HEK293T (cell line): ENCODE measurements at regions not wholly inside any gene's neighbourhood (a gene's known extent, or its start where the extent isn't known, plus 50 kb on each side); places are given as distances from the start of the nearest gene placed in this dataset.

Experiments
- ARNT ChIP-seq: fragments of 450-650 bp; IDR thresholded peaks from 2 replicates; pipeline ENCODE4 v1.6.1; 2017; ENCODE audit warnings: mild to moderate bottlenecking
- BHLHE40 ChIP-seq: fragments of 450-650 bp; IDR thresholded peaks from 2 replicates; pipeline ENCODE4 v1.6.1; 2016; ENCODE audit warnings: mild to moderate bottlenecking, moderate library complexity, borderline replicate concordance
- CTBP1 ChIP-seq: fragments of 450-650 bp; IDR thresholded peaks from 2 replicates; pipeline ENCODE4 v1.6.1; 2016; ENCODE audit warnings: borderline replicate concordance
- FOXA1 ChIP-seq: fragments of 450-650 bp; IDR thresholded peaks from 2 replicates; pipeline ENCODE4 v1.6.1; 2016; ENCODE audit warnings: mild to moderate bottlenecking
- FOXK2 ChIP-seq: fragments of 450-650 bp; IDR thresholded peaks from 2 replicates; pipeline ENCODE4 v1.6.1; 2016; ENCODE audit warnings: mild to moderate bottlenecking
- FOXM1 ChIP-seq: fragments of 450-650 bp; IDR thresholded peaks from 2 replicates; pipeline ENCODE4 v1.6.1; 2017; ENCODE audit warnings: mild to moderate bottlenecking, borderline replicate concordance
- HDGF ChIP-seq: fragments of 450-650 bp; IDR thresholded peaks from 2 replicates; pipeline ENCODE4 v1.6.1; 2017; ENCODE audit warnings: antibody characterized with exemption, borderline replicate concordance
- L3MBTL2 ChIP-seq: fragments of 450-650 bp; conservative IDR thresholded peaks from 2 replicates; pipeline ENCODE4 v1.6.1; 2016; ENCODE audit warnings: mild to moderate bottlenecking
- NFRKB ChIP-seq: fragments of 450-650 bp; IDR thresholded peaks from 2 replicates; pipeline ENCODE4 v1.6.1; 2016; ENCODE audit warnings: mild to moderate bottlenecking, moderate library complexity
- SP1 ChIP-seq: fragments of 450-650 bp; IDR thresholded peaks from 2 replicates; pipeline ENCODE4 v1.6.1; 2017
- SUZ12 ChIP-seq: fragments of 450-650 bp; IDR thresholded peaks from 2 replicates; pipeline ENCODE4 v1.6.1; 2016; ENCODE audit warnings: mild to moderate bottlenecking
- TARDBP ChIP-seq: fragments of 450-650 bp; IDR thresholded peaks from 2 replicates; pipeline ENCODE4 v1.6.1; 2016
- ZNF384 ChIP-seq: fragments of 450-650 bp; IDR thresholded peaks from 2 replicates; pipeline ENCODE4 v1.6.1; 2016
- TF ChIP-seq, protein P1 (sequence below): fragments of 450-650 bp; IDR thresholded peaks from 2 replicates; pipeline ENCODE4 v1.6.1; 2016

- no peak for TF ChIP-seq SUZ12
- TF ChIP-seq BHLHE40 = no peak
- TF ChIP-seq FOXA1 = no peak
- no peak for TF ChIP-seq SP1
- TF ChIP-seq FOXK2 = no peak
- TF ChIP-seq HDGF = no peak
- TF ChIP-seq FOXM1 = no peak
- no peak for TF ChIP-seq NFRKB
- TF ChIP-seq CTBP1 = no peak
- no peak for TF ChIP-seq L3MBTL2
- TF ChIP-seq, protein P1, sequence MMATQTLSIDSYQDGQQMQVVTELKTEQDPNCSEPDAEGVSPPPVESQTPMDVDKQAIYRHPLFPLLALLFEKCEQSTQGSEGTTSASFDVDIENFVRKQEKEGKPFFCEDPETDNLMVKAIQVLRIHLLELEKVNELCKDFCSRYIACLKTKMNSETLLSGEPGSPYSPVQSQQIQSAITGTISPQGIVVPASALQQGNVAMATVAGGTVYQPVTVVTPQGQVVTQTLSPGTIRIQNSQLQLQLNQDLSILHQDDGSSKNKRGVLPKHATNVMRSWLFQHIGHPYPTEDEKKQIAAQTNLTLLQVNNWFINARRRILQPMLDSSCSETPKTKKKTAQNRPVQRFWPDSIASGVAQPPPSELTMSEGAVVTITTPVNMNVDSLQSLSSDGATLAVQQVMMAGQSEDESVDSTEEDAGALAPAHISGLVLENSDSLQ = no peak
- no peak for TF ChIP-seq ARNT
- TF ChIP-seq ZNF384 = no peak
- no peak for TF ChIP-seq TARDBP
Observed at GRCh38 chr4:26145212-26145611, 175.6 kb upstream of the RBPJ start.
